ENCODE measurements at regions not wholly inside any gene's neighbourhood (a gene's known extent, or its start where the extent isn't known, plus 50 kb on each side); places are given as distances from the start of the nearest gene placed in this dataset.

GRCh38 chr7:54879776-54880175, 120.8 kb upstream of the SEC61G start:
- TF ChIP-seq CTCF (conservative IDR thresholded peaks at IDR 0.05 in 1 of 2, IDR thresholded peaks at IDR 0.05 in 1 of 2; ENCODE audit: low read depth in 1 of 2, low read length in 2 of 2) (no peak), EZH2 (IDR thresholded peaks at IDR 0.05; ENCODE audit: low read length, missing control alignments) (no peak)

All from fibroblast of lung (primary cell).